ENCODE measurements at regions not wholly inside any gene's neighbourhood (a gene's known extent, or its start where the extent isn't known, plus 50 kb on each side); places are given as distances from the start of the nearest gene placed in this dataset.

DNA sequence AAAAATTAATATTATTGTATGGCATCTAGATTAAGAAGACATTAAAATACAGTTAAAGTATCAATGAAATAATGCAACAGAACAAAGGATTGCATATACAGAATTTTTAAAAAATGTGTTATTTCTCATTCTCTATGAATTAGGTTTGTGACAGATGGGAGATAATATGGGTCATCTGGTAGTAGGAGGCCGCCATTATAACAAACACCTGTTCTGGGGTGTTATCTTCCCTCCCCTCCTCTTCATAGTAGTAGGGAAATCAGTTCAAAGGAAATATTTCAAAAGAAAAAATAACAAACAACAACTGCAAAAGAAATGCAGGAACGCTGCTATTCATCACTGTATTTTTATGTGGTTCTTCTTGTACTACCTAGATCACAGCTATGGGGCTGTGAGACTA, 187.0 kb upstream of the ATP2B1 start:
- DNase-seq: no peak

DNA sequence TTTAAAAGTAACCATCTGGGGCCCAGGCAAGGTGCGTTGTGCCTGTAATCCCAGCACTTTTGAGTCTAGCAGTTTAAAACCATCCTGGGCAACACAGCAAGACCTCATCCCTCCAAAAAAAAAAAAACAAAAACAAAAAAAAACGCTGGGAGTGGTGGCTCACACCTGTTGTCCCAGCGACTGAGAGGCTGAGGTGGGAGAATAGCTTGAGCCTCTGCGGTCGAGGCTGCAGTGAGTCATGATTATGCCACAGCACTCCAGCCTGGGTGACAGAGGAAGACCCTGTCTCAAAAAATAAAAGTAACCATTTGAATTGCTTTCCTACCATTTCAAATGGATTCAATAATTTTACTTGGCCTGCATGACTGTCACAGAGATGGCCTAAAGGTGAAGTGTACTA, 186.5 kb upstream of the ATP2B1 start:
- DNase-seq: no peak

DNA sequence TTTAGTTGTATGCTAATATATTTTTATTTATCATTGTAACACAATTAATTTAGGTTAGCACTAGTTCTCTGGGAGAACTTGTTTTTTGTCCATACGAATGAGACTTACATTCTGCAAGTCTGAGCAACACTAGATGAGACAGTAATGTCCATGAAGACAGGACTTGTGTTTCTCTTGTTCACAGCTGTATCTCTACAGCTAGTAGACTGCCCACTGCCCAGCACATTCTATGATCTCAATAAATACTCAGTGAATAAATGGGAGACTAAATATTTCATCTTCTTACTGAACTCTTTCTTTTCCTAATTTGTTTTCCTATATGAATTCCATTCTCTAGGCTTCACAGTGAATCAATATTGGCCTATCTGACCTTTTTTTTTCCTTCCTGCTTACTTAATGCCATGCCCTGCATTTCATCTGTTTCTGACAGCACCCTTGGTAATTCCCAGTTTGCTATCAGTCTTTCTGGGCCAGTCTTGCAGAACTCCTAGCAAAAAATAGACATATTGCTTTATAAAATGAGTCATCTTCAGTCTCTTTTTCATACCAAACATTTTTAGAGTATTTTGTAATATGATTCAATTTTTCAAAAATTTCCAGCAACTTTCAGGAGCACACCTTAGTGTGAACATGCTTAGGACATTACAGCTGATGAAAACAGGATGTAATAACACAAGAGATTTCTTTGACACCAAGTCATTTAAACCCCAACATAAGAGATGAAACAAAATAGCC, 185.5 kb upstream of the ATP2B1 start:
- DNase-seq: no peak

DNA sequence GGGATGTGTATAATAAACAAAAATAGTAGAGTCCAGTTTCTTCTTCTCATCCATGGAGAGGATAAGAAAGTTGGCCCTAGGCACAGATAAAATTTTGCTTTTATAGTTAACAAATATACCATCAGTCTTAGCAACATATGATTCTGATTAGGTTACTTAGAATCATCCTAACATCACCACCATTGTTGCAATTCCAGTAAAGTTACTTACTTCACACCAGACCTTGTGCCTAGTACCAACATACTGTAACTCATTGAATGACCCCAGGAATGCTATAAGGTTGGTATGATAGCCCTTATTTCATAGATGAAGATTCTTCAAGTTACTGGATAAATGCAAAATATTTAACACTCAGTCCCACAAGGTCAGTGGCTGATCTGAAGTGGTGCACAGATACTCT, 183.8 kb upstream of the ATP2B1 start:
- no peak for DNase-seq

DNA sequence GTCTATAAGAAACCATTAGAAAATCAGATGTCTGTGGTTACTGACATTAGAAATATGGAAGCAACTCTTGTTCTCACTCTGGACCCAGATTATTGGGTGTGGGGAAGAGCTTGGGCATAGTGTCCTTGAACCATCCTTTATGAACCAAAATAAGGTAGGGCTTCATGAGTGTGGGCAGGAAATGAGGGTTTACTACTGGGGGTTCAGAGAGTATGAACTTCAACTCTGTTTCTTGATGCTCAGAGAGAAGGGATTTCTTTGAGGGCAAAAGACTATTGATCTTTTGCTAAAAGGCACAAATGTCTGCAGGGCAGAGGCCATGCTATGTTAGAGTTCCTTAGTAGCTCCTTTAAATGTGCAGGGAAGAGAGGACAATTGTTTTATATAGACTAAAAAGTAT, 183.3 kb upstream of the ATP2B1 start:
- DNase-seq: no peak

DNA sequence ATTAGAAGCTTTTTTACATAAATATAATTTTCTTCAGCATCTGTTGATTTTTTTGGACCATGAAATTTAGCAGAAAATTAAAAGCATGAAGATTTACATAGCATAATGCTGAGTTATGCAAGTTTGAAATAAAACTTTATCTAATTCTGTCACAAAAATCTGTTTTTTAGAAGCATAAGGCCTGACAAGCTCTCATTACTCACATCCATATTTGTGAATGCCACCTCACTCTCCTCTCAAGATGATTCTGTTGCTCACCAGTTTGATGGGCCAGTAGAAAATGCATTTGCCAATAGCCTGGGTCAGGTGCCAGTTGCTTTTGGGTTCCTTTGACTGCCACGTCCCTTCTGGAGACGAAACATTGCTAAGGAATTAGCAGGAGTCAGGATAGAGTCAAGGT, 181.5 kb upstream of the ATP2B1 start:
- no peak for DNase-seq

DNA sequence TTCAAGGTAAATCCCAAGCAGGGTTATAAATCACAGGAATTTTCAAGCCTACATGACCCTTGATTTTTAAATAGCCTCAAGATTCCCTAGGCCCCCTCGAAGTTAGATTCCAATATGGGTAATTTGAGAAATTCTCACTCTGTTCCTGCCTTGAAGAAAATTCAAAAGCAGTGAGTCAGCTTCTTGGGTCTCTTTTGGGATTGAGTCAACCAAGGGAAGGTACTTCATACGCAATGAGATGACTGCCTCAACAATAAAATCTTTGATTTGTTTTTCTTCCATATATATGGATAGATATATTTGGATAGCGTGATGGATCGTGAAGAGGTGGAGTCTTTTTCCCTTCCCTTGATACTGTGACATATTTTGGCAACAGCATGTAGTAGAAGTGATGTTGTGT, 180.4 kb upstream of the ATP2B1 start:
- DNase-seq: no peak

DNA sequence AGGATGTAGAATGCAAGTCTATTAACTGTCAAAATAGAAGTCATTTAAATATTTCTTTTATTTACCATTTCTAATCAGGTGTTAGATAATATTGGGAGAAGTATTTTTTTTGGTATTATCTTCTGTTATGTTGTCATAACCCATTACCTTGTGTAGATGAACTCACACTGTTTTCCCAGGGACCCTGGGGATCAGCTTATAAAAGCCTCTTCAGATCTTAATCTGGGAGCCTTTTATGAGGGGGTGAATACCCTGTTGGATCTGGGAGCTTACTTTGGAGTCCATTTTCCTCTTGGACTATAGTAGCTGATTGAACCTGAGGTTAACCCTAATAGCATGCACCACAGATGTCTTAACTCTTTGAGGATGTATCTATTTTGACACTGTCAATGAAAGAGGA, 176.3 kb upstream of the ATP2B1 start:
- DNase-seq: no peak

DNA sequence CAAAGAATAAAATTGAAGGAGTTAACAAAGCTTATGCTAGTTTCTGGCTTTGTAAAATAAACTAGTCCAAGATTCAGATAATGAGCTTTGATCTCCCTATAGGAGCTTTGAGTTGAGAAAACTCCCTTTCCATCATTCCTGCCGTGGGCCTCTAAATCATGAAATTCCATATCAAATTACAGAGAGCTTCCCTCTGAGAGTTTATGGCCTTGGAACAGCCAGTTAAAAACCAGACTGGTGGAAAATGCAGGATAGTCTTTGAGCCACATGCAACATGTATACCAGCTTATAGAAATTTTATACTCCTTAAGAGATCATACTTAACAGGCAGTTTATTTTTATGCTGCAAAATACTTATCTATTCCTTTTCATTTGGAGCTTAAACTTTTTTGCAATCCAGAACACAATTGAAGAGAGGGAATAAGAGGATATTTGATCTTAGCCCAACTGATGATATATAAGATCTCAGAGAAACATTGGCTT, 175.8 kb upstream of the ATP2B1 start:
- no peak for DNase-seq

DNA sequence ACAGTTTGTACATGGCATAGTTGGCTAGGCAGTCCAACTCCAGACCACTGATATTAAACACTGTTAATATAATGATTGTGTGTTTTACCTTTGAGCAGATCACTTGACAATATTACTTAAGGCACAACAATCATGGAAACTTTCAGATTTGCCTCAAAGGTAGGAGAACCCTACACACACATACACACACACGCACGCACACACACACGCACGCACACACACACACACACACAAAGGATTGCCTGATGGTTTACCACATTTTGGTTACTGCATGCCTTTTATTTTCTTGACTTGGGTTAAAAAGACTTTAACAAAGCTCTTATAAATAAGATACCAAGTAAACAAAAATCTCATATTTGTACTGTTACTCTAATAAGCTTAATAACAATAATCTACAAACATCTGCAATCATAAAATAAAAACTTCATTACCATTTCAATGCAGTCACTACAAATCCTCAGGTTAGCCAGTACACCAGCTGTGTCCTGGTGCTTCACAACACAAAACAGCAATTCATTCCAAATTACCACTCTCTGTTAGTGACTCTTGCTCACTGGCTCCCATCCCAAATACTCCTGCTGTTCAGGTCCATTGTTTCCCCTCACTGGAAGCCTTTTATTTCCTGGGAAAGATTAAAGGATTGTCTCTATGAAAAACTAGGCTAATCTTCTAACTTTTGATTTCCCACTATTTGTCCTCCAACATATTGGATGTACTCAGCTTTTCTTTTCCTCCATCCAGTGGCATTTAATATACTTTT, 175.2 kb upstream of the ATP2B1 start:
- no peak for DNase-seq

DNA sequence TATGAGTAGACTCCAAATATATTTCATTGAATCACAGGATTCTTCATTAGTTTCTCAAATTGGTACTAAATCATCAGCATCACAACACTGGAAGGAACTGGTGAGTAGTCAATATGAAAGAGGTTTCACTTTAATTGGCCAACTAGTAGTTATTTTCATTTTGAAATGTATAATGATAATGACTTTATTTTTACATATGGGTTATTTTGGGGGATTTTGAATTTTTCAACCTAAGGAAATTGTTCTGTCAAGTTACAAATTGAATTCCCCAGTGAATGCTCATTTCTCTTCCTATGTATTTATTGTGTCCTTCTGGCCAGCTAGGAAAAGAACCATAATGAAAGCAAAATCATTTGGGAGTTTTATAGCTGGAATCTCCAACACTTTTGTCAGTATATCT, 174.2 kb upstream of the ATP2B1 start:
- DNase-seq: no peak

DNA sequence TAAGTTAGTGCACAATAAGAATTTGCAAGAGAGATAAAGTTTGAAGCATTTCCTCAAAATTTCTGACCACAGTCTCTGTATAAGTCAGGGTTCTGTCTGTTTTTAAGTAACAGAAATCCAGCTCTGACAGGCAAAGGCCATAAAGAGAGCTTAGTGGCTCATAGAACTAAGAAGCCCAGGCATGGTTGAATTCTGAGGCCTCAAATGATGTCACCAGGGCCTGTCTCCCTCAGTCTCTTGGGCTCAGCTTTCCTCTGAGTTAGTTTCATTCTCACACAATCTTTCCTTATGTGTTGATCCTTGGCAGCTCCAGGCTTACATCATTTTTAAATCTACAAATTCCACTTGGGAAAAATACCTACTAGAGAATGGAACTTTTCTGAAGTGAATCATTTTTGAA, 173.4 kb upstream of the ATP2B1 start:
- DNase-seq: no peak

DNA sequence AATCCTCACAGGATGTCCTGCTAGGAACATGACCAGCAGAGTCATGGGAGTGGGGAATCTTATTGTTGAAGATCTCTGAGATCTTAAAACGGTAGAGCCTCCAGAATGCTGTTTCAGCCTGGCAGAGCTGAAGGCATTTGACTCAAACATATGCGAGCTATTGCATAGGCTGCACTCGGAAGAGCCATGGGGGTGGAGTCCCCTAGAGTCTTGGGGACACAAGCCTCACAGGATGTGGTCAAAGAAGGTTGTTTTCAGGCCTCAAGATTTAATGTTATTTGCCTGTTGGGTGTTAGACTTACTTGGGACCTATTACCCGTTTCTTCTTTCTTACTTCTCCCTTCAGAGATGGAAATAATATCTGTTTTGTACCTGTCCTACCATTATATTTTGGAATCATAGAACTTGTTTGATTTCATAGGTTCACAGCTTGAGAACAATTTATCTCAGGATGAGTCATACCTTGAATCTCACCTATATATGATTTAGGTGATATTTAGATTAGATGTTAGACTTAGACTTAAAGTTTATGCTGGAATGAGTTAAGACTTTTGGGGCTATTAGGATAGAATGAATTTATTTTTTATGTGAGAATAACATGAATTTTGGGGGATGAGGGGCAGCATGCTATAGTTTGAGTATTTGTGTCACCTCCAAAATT, 172.2 kb upstream of the ATP2B1 start:
- no peak for DNase-seq

DNA sequence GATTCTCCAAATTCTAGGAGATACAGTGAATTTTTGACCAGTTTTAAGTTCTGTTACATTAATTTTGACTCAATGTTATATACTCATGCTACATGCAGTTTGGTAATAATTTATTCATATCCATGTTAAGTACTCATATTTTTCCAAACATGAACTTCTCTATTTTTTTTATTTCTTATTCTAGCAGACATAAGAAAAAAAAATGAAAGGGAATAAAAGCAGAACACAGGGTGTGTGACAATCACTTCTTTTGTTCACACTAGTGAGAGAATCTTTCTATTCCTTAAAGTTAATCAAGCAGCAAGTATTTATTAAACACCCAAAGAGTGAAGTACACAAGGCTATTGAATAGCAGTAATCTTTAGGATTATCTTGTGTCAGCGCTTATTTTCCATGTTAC, 171.1 kb upstream of the ATP2B1 start:
- no peak for DNase-seq

DNA sequence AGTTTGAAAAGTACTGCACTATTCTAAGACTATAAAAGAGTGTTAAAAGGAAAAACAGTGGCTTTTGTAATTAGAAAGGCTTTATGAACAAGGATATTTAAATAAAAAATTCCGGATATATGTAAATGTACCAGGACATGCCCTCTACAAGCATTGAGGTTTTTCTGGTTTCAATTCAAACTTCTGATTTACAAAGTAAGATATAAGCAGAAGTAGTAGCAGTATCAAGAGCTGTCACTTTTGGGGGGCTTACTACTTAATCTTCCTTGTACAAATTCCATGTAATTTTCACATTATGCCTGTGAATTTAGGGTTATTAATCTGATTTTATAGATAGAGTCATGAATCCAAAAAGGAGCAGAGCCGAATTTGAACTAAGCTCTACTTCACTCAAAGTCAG, 170.3 kb upstream of the ATP2B1 start:
- DNase-seq: no peak

DNA sequence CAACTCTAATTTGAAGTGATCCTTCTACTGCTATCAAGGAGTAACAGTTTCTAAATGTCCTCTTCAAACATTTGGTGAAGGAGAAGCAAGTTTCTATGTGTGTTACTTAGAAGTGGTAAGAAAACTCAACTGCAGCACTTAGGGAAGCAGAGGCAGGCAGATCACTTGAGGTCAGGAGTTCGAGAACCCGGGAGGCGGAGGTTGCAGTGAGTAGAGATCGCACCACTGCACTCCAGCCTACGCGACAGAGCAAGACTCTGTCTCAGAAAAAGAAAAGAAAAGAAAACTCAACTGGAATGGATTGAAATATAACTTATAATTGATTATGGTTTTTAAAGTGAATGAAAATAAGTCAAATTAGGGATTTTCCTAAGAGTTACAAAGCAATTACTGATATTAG, 169.7 kb upstream of the ATP2B1 start:
- no peak for DNase-seq

DNA sequence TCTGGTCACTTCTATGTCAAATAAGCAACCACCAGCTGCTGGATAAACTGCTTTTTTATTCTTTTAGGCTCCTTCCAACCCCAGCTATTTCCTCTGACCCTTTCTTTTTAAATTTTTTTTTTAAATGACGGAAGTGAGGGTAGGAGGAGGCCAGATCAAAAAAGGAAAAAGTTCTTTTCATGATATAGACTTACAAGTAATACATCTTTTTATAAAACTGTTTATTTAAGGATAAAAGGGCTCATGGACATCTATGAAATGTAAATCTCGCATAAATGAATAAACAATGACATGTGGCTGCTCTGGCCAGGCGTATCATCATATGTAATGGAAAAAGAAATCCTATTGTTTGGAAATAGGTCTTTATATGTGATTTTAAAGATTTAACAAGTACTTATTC, 169.0 kb upstream of the ATP2B1 start:
- no peak for DNase-seq

DNA sequence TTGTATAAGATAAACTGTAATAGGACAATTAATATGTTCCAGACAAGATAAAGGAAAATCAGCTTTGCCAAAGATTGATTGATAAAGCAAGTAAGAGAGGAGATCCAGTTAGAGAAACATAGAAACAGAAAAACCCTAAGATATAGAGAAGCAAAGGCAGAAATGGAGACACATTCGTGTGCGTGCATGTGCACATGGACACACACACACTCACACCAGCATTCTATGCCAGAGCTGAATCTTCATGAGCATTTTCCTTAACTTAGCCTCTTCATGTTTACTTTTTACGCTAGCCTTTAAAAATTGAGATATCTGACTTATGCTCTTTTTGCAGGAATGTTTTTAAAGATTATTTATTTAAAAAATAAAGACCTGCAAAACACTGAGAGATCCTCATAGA, 168.5 kb upstream of the ATP2B1 start:
- DNase-seq: no peak

DNA sequence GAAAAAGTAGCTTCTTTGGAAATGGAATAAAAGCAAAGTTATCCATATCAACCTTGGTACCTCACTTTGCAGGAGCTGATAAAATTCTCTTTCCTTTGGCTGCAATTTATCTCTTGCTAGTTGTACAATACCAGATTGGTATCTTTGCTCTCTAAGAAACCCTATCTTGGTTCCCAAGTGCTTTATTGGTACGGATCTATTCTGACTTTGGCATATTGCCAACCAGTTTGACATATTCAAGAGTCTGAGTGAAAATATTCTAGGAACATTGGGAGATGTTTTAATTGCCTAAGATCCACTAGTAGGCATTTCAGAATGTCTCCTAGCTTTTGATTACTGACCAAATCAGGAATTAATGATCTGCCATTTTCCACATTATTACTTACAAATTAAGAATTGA, 167.2 kb upstream of the ATP2B1 start:
- no peak for DNase-seq

DNA sequence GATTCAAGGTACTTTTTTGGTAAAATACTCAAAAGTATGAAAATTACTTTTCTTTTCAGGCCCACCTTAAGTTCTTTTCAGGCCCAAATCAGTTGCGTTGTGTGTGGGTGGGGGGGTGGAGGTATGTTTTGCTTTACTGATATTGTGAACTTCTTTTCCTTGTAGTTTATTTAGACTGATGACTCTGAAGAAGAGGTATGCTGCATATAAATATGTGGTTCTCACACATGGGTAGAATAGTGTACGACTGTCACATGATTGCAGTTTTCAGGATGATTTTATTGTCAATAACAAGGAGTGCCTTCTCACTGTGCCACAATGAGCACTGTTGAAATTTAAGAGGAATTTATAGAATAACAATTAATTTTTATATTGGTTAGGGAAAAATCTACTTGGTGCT, 166.6 kb upstream of the ATP2B1 start:
- DNase-seq: no peak

DNA sequence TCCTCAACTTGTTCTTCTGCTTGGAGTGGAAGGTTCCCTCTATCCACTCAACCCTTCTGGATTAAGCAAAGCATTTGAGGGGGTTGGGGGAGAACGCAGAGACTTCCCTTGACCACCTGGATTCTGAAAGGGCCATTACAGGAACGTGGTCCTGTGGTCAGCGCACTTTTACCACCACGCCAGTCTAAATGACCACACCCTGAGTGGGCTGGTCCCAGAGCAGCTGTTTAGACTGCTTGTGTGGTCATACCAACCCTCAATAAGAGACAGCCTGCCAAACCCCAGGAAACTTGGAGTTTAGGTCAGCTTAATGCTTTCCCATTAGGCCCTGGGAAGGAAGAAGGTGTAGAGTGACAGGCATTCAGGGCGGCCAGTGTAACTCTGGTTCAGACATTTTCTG, 165.5 kb upstream of the ATP2B1 start:
- DNase-seq: no peak

DNA sequence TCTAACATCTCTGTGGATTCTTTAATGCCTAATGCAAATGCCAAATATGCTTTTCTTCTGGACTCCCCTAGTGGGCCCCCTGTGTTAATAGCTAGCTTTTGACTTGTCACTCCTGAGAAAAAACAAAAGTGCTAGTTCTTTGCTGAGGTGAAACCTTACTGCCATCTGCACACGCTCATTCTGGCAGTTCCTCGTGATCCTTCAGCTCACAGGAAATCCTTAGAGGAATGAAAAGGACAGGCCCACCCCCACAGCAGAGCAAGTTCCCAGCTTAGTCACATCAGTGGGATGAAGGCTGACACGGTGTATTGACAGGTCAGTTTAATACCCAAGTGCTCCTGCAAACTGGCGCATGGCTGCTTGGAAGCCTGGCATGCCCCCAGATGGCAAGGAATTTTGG, 165.1 kb upstream of the ATP2B1 start:
- no peak for DNase-seq

DNA sequence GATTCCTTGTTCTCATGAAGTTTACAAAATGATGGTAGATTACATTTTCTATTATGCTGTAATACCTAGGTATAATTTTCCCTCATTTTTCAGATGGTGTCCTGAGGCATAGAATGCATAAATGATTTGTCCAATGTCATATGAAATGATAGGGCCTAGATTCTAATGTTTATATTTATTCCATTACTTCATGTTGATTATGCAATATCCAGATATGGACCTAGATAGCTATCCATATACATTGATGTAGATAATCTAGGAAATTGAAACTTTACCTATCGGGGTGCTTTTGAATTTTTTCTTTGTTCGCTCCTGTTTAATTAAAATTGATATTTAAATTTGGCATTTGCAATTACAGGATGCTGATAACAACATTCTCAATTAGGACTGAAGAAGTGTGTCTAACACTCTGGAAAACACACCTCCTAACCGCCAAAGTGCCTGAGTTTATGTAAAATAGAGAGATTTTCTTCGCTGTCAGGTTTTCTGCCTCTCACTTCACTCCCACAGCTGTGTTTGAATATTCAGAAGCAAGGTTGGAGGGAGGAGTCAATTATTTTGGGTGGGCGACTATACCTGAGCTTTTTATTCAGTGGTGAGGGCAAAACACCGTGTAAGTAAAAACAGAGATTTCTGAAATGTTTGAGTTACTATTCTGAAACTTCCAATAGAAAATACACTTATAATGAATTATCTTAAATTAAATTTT, 164.4 kb upstream of the ATP2B1 start:
- no peak for DNase-seq

All from NCI-H187 treated with DMSO at 0.1 percent for 48 hours (cell line).